Karpas-422 (cell line): ENCODE measurements at regions not wholly inside any gene's neighbourhood (a gene's known extent, or its start where the extent isn't known, plus 50 kb on each side); places are given as distances from the start of the nearest gene placed in this dataset.
"Not testable (repeated sequence)": the region's sequence is repeated elsewhere in the genome, so short reads cannot be mapped to it uniquely, and the experiment has no call there.

Experiments used
- DNase-seq: peaks from one replicate; pipeline ENCODE4 v3.0.0-alpha.2; 2015
- H2AFZ ChIP-seq: fragments of 200-600 bp; sonication (generic); 2 replicates; pipeline ENCODE4 v1.6.1; 2014; ENCODE audit warnings: antibody characterized with exemption, low read length, mixed read lengths
- H3K27ac ChIP-seq: fragments of 200-600 bp; sonication (generic); 2 replicates; pipeline ENCODE4 v1.5.1; 2014; ENCODE audit warnings: mild to moderate bottlenecking, low read length, moderate library complexity
- H3K27me3 ChIP-seq: fragments of 200-600 bp; sonication (generic); 2 replicates; pipeline ENCODE4 v1.6.1; 2014; ENCODE audit warnings: low read length, mixed read lengths
- H3K36me3 ChIP-seq: fragments of 200-600 bp; sonication (generic); 2 replicates; pipeline ENCODE4 v1.6.1; 2014; ENCODE audit warnings: low read length, mixed read lengths; ENCODE audit not compliant: insufficient read depth
- H3K4me1 ChIP-seq: fragments of 200-600 bp; sonication (generic); 2 replicates; pipeline ENCODE4 v1.6.1; 2014; ENCODE audit warnings: mild to moderate bottlenecking, low read length, mixed read lengths
- H3K4me2 ChIP-seq: fragments of 200-600 bp; sonication (generic); 2 replicates; pipeline ENCODE4 v1.6.1; 2014; ENCODE audit warnings: low read length, low read depth, mild to moderate bottlenecking; ENCODE audit not compliant: poor library complexity, severe bottlenecking
- H3K4me3 ChIP-seq: fragments of 200-600 bp; sonication (generic); 2 replicates; pipeline ENCODE4 v1.5.1; 2014; ENCODE audit warnings: mild to moderate bottlenecking, antibody characterized with exemption, low read length, mixed read lengths
- H3K79me2 ChIP-seq: fragments of 200-600 bp; sonication (generic); 2 replicates; pipeline ENCODE4 v1.6.1; 2014; ENCODE audit warnings: mild to moderate bottlenecking, low read length, mixed read lengths
- H3K9ac ChIP-seq: fragments of 200-600 bp; sonication (generic); 2 replicates; pipeline ENCODE4 v1.6.0; 2014; ENCODE audit warnings: low read length
- H3K9me2 ChIP-seq: fragments of 200-600 bp; sonication (generic), shearing (Covaris generic); replicated peaks from 2 replicates; pipeline ENCODE4 v1.6.0; 2014; ENCODE audit warnings: mild to moderate bottlenecking, low read length, moderate library complexity; ENCODE audit not compliant: insufficient read depth
- H3K9me3 ChIP-seq: fragments of 300-700, 200-600 bp; sonication (generic); 2 replicates; pipeline ENCODE4 v1.6.1; 2014; ENCODE audit warnings: low read length, mixed read lengths
- H4K20me1 ChIP-seq: fragments of 200-600 bp; sonication (generic); 2 replicates; pipeline ENCODE4 v1.6.1; 2014; ENCODE audit warnings: mild to moderate bottlenecking, antibody characterized with exemption, low read length, low read depth; ENCODE audit not compliant: insufficient read depth

GRCh38 chr2:48096765-48097164 lies 190.5 kb upstream of the FBXO11 start:
- not testable (repeated sequence) for H3K9me3 ChIP-seq, H3K79me2 ChIP-seq, DNase-seq, H3K9me2 ChIP-seq, H3K27ac ChIP-seq, H2AFZ ChIP-seq, H3K27me3 ChIP-seq, H3K9ac ChIP-seq, H3K36me3 ChIP-seq, H3K4me2 ChIP-seq, H4K20me1 ChIP-seq, H3K4me3 ChIP-seq, H3K4me1 ChIP-seq

GRCh38 chr2:48098539-48098938 lies 192.2 kb upstream of the FBXO11 start:
- no peaks in the 10 kb centered on the region for H3K9me2 ChIP-seq
- H3K36me3 ChIP-seq, result no peaks in the 10 kb centered on the region
- no peak overlapping the region for H3K4me2 ChIP-seq
- no peak overlapping the region for H3K9ac ChIP-seq
- no peaks in the 10 kb centered on the region for H3K9me3 ChIP-seq
- no peaks in the 10 kb centered on the region for H3K79me2 ChIP-seq
- H4K20me1 ChIP-seq, result no peaks in the 10 kb centered on the region
- H3K27ac ChIP-seq, result no peak overlapping the region
- no peak overlapping the region for H2AFZ ChIP-seq
- no peak for DNase-seq
- H3K4me1 ChIP-seq, result no peaks in the 10 kb centered on the region
- H3K4me3 ChIP-seq, result no peak overlapping the region
- H3K27me3 ChIP-seq, result 0 out of 2 replicates have a peak, but pooled peaks cover 2% of the 10 kb centered on the region

- no peaks in the 10 kb centered on the region for H3K9me2 ChIP-seq
- no peaks in the 10 kb centered on the region for H4K20me1 ChIP-seq
- H3K4me2 ChIP-seq, result no peak overlapping the region
- H3K4me1 ChIP-seq, result peaks cover 16% of the 10 kb centered on the region
- no peak overlapping the region for H3K9ac ChIP-seq
- H3K27ac ChIP-seq, result no peak overlapping the region
- H2AFZ ChIP-seq, result no peak overlapping the region
- H3K79me2 ChIP-seq, result no peaks in the 10 kb centered on the region
- no peak for DNase-seq
- H3K4me3 ChIP-seq, result no peak overlapping the region
- no peaks in the 10 kb centered on the region for H3K36me3 ChIP-seq
- H3K9me3 ChIP-seq, result no peaks in the 10 kb centered on the region
- 0 out of 2 replicates have a peak, but pooled peaks cover 2% of the 10 kb centered on the region for H3K27me3 ChIP-seq
These were observed 198.1 kb upstream of the FBXO11 start for GRCh38 chr2:48104418-48104817.

- Histone ChIP-seq H3K79me2 (no peaks in the 10 kb centered on the region), H3K4me3 (0 out of 2 replicates have a peak overlapping the region, but pooled peaks have one; percentile 56), H3K4me2 (peak overlapping the region; percentile 65), H3K36me3 (no peaks in the 10 kb centered on the region), H2AFZ (no peak overlapping the region), H3K9me2 (no peaks in the 10 kb centered on the region), H4K20me1 (no peaks in the 10 kb centered on the region), H3K27me3 (0 out of 2 replicates have a peak, but pooled peaks cover 1% of the 10 kb centered on the region), H3K9ac (no peak overlapping the region), H3K4me1 (peaks cover 18% of the 10 kb centered on the region), H3K27ac (no peak overlapping the region), H3K9me3 (no peaks in the 10 kb centered on the region)
- no peak for DNase-seq
These were observed 199.6 kb upstream of the FBXO11 start for GRCh38 chr2:48105848-48106247.

GRCh38 chr2:48107326-48107925 lies 201.1 kb upstream of the FBXO11 start:
- Histone ChIP-seq H2AFZ (no peak overlapping the region), H3K27ac (no peak overlapping the region), H3K4me2 (no peak overlapping the region), H3K36me3 (no peaks in the 10 kb centered on the region), H3K9ac (no peak overlapping the region), H3K27me3 (0 out of 2 replicates have a peak, but pooled peaks cover 3% of the 10 kb centered on the region), H3K9me3 (no peaks in the 10 kb centered on the region), H3K9me2 (no peaks in the 10 kb centered on the region), H3K4me1 (peaks cover 28% of the 10 kb centered on the region), H3K79me2 (no peaks in the 10 kb centered on the region), H4K20me1 (no peaks in the 10 kb centered on the region), H3K4me3 (no peak overlapping the region)
- DNase-seq, result no peak

GRCh38 chr2:48108455-48108854 lies 202.2 kb upstream of the FBXO11 start:
- Histone ChIP-seq H3K27ac (no peak overlapping the region), H3K9me3 (no peaks in the 10 kb centered on the region), H3K4me1 (peaks cover 28% of the 10 kb centered on the region), H3K9ac (no peak overlapping the region), H2AFZ (no peak overlapping the region), H3K36me3 (no peaks in the 10 kb centered on the region), H3K4me2 (no peak overlapping the region), H3K79me2 (no peaks in the 10 kb centered on the region), H3K27me3 (0 out of 2 replicates have a peak, but pooled peaks cover 3% of the 10 kb centered on the region), H3K9me2 (no peaks in the 10 kb centered on the region), H3K4me3 (no peak overlapping the region), H4K20me1 (no peaks in the 10 kb centered on the region)
- no peak for DNase-seq

- H3K36me3 ChIP-seq, result no peaks in the 10 kb centered on the region
- H3K4me3 ChIP-seq, result no peak overlapping the region
- H3K27ac ChIP-seq, result no peak overlapping the region
- no peak overlapping the region for H3K4me2 ChIP-seq
- H3K79me2 ChIP-seq, result no peaks in the 10 kb centered on the region
- no peaks in the 10 kb centered on the region for H3K9me2 ChIP-seq
- no peak for DNase-seq
- H3K4me1 ChIP-seq, result peaks cover 34% of the 10 kb centered on the region
- H3K27me3 ChIP-seq, result 0 out of 2 replicates have a peak, but pooled peaks cover 3% of the 10 kb centered on the region
- H3K9ac ChIP-seq, result no peak overlapping the region
- no peaks in the 10 kb centered on the region for H4K20me1 ChIP-seq
- no peak overlapping the region for H2AFZ ChIP-seq
- H3K9me3 ChIP-seq, result no peaks in the 10 kb centered on the region
These were observed 203.3 kb upstream of the FBXO11 start for GRCh38 chr2:48109491-48110204.

GRCh38 chr2:48110492-48110891 lies 204.0 kb upstream of the FOXN2 start:
- Histone ChIP-seq H3K27ac (no peak overlapping the region), H3K27me3 (0 out of 2 replicates have a peak, but pooled peaks cover 3% of the 10 kb centered on the region), H3K4me1 (peaks cover 34% of the 10 kb centered on the region), H2AFZ (no peak overlapping the region), H4K20me1 (no peaks in the 10 kb centered on the region), H3K79me2 (no peaks in the 10 kb centered on the region), H3K9me3 (no peaks in the 10 kb centered on the region), H3K9me2 (no peaks in the 10 kb centered on the region), H3K36me3 (no peaks in the 10 kb centered on the region), H3K9ac (no peak overlapping the region), H3K4me3 (no peak overlapping the region), H3K4me2 (peak overlapping the region; percentile 97)
- DNase-seq, result no peak
